ENCODE measurements at regions not wholly inside any gene's neighbourhood (a gene's known extent, or its start where the extent isn't known, plus 50 kb on each side); places are given as distances from the start of the nearest gene placed in this dataset.

GRCh38 chr21:27265949-27266348 lies 299.1 kb upstream of the ADAMTS5 start:
- Mint-ChIP-seq H3K27ac (no peak overlapping the region), H3K4me3 (no peak overlapping the region), H3K36me3 (no peaks in the 10 kb centered on the region), H3K9me3 (peaks cover 0 to 15% (median under 1%) of the 10 kb centered on the region in 8 donors), H3K27me3 (no peaks in the 10 kb centered on the region), H3K4me1 (no peaks in the 10 kb centered on the region)
- POLR2A ChIA-PET (ENCODE audit: partially characterized antibody) = no interaction called here
- H3K27ac ChIP-seq (ENCODE audit: low read depth, low read length) = no peak overlapping the region
- no peaks in the 10 kb centered on the region for H3K9me3 ChIP-seq (ENCODE audit: control insufficient read depth in 1 of 2, low read length in 2 of 2)
- no peak overlapping the region for H3K4me3 ChIP-seq (ENCODE audit: low read length in 2 of 2)
- no peaks in the 10 kb centered on the region for H3K27me3 ChIP-seq (ENCODE audit: insufficient read depth, low read length)
- CTCF ChIA-PET (ENCODE audit: partially characterized antibody) = no interaction called here
- intact Hi-C loops (cut with micrococcal nuclease) = no loop called here
- no peaks in the 10 kb centered on the region for H3K36me3 ChIP-seq (ENCODE audit: insufficient read depth, low read length)
- no peak for DNase-seq
- no peaks in the 10 kb centered on the region for H3K4me1 ChIP-seq (ENCODE audit: insufficient read depth, low read length)

DNA sequence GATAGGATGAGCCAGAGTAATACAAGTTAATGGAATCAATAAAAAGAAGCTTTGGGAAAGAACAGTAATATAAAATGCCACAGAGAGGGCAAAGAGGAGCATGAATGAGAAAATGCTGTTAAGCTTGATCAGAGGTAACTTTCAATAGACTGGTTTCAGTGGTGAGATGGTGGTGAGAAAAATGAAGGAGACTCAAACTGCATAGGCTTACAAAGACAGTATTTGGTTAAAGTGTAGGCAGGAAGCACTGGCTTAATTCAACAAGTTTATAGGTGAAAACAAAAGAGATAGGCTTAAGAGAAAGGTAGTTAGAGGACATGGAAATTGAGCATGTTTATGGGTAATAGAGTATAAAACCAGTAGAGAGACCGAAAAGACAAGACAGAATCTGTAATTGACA lies 298.6 kb upstream of the ADAMTS5 start:
- CTCF ChIA-PET (ENCODE audit: partially characterized antibody) = no interaction called here

GRCh38 chr21:27261676-27262075 lies 294.8 kb upstream of the ADAMTS5 start:
- Histone ChIP-seq H3K27ac (ENCODE audit: low read depth, low read length) (no peak overlapping the region), H3K27me3 (ENCODE audit: insufficient read depth, low read length) (no peaks in the 10 kb centered on the region), H3K36me3 (ENCODE audit: insufficient read depth, low read length) (no peaks in the 10 kb centered on the region), H3K9me3 (ENCODE audit: control insufficient read depth in 1 of 2, low read length in 2 of 2) (no peaks in the 10 kb centered on the region), H3K4me3 (ENCODE audit: low read length in 2 of 2) (no peak overlapping the region), H3K4me1 (ENCODE audit: insufficient read depth, low read length) (no peaks in the 10 kb centered on the region)
- Mint-ChIP-seq H3K36me3 (no peaks in the 10 kb centered on the region), H3K9me3 (peaks cover 0 to 10% (median under 1%) of the 10 kb centered on the region in 8 donors), H3K27me3 (no peaks in the 10 kb centered on the region), H3K27ac (no peak overlapping the region), H3K4me3 (no peak overlapping the region), H3K4me1 (no peaks in the 10 kb centered on the region)
- intact Hi-C loops (cut with micrococcal nuclease) = no loop called here
- CTCF ChIA-PET (ENCODE audit: partially characterized antibody) = no interaction called here
- POLR2A ChIA-PET (ENCODE audit: partially characterized antibody) = no interaction called here
- no peak for DNase-seq

More for the DNA sequence above, 298.6 kb upstream of the ADAMTS5 start:
- H3K36me3 Mint-ChIP-seq = no peaks in the 10 kb centered on the region
- no peaks in the 10 kb centered on the region for H3K27me3 Mint-ChIP-seq
- no peak for DNase-seq
- intact Hi-C loops (cut with micrococcal nuclease) = no loop called here
- H3K27ac Mint-ChIP-seq = no peak overlapping the region
- Histone ChIP-seq H3K27ac (ENCODE audit: low read depth, low read length) (no peak overlapping the region), H3K4me3 (ENCODE audit: low read length in 2 of 2) (no peak overlapping the region), H3K36me3 (ENCODE audit: insufficient read depth, low read length) (no peaks in the 10 kb centered on the region), H3K9me3 (ENCODE audit: control insufficient read depth in 1 of 2, low read length in 2 of 2) (no peaks in the 10 kb centered on the region), H3K4me1 (ENCODE audit: insufficient read depth, low read length) (no peaks in the 10 kb centered on the region), H3K27me3 (ENCODE audit: insufficient read depth, low read length) (no peaks in the 10 kb centered on the region)
- no peak overlapping the region for H3K4me3 Mint-ChIP-seq
- H3K9me3 Mint-ChIP-seq = peaks cover 0 to 15% (median under 1%) of the 10 kb centered on the region in 8 donors
- POLR2A ChIA-PET (ENCODE audit: partially characterized antibody) = no interaction called here
- H3K4me1 Mint-ChIP-seq = no peaks in the 10 kb centered on the region

GRCh38 chr21:27260728-27261127 lies 293.8 kb upstream of the ADAMTS5 start:
- H3K36me3 ChIP-seq (ENCODE audit: insufficient read depth, low read length) = no peaks in the 10 kb centered on the region
- H3K27me3 ChIP-seq (ENCODE audit: insufficient read depth, low read length) = no peaks in the 10 kb centered on the region
- H3K4me1 ChIP-seq (ENCODE audit: insufficient read depth, low read length) = no peaks in the 10 kb centered on the region
- Mint-ChIP-seq H3K4me3 (no peak overlapping the region), H3K36me3 (no peaks in the 10 kb centered on the region), H3K9me3 (peaks cover 0 to 10% (median under 1%) of the 10 kb centered on the region in 8 donors), H3K4me1 (no peaks in the 10 kb centered on the region), H3K27me3 (no peaks in the 10 kb centered on the region), H3K27ac (no peak overlapping the region)
- POLR2A ChIA-PET (ENCODE audit: partially characterized antibody) = no interaction called here
- H3K9me3 ChIP-seq (ENCODE audit: control insufficient read depth in 1 of 2, low read length in 2 of 2) = no peaks in the 10 kb centered on the region
- CTCF ChIA-PET (ENCODE audit: partially characterized antibody) = no interaction called here
- H3K27ac ChIP-seq (ENCODE audit: low read depth, low read length) = no peak overlapping the region
- intact Hi-C loops (cut with micrococcal nuclease) = no loop called here
- no peak overlapping the region for H3K4me3 ChIP-seq (ENCODE audit: low read length in 2 of 2)
- no peak for DNase-seq

DNA sequence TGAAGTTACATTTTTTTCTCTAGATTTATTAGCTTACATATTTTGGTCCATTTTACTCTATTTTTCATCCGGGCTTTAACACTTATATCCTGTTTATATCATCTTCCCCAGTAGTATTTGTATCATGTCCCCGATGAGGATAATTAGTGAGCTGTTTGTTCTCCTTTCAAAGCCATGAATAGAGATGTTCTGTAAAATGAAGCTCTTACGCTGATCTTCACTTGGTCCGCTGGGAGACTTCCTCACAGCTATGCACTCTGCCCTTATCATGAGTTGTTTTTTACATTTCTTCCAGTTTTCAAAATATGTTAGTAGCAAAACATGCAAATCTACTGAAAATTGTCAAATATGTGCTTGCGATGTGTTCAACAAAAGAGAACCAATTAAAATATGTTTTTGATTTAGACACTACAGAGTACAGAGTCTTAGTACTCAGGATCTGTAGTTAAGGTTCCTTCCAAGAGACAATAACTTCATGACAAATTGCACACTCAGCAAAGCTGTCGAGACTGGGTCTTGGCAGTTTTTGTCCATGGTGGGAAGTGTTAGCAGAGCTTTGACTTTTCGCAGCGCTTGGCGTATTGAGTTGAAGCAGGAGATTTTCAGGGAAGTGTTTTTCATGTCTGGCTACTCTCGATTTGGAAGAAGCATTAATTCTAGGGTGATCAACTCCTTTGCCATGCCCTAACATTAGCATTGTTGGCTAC lies 292.0 kb upstream of the ADAMTS5 start:
- Mint-ChIP-seq H3K4me3 (no peak overlapping the region), H3K36me3 (no peaks in the 10 kb centered on the region), H3K9me3 (peaks cover 0 to 10% (median under 1%) of the 10 kb centered on the region in 8 donors), H3K27ac (no peak overlapping the region), H3K4me1 (no peaks in the 10 kb centered on the region), H3K27me3 (no peaks in the 10 kb centered on the region)
- no peaks in the 10 kb centered on the region for H3K9me3 ChIP-seq (ENCODE audit: control insufficient read depth in 1 of 2, low read length in 2 of 2)
- H3K27ac ChIP-seq (ENCODE audit: low read depth, low read length) = no peak overlapping the region
- no peak overlapping the region for H3K4me3 ChIP-seq (ENCODE audit: low read length in 2 of 2)
- ChIA-PET CTCF (ENCODE audit: partially characterized antibody) (no interaction called here), POLR2A (ENCODE audit: partially characterized antibody) (no interaction called here)
- no peaks in the 10 kb centered on the region for H3K36me3 ChIP-seq (ENCODE audit: insufficient read depth, low read length)
- no peaks in the 10 kb centered on the region for H3K4me1 ChIP-seq (ENCODE audit: insufficient read depth, low read length)
- H3K27me3 ChIP-seq (ENCODE audit: insufficient read depth, low read length) = no peaks in the 10 kb centered on the region
- intact Hi-C loops (cut with micrococcal nuclease) = no loop called here
- no peak for DNase-seq

DNA sequence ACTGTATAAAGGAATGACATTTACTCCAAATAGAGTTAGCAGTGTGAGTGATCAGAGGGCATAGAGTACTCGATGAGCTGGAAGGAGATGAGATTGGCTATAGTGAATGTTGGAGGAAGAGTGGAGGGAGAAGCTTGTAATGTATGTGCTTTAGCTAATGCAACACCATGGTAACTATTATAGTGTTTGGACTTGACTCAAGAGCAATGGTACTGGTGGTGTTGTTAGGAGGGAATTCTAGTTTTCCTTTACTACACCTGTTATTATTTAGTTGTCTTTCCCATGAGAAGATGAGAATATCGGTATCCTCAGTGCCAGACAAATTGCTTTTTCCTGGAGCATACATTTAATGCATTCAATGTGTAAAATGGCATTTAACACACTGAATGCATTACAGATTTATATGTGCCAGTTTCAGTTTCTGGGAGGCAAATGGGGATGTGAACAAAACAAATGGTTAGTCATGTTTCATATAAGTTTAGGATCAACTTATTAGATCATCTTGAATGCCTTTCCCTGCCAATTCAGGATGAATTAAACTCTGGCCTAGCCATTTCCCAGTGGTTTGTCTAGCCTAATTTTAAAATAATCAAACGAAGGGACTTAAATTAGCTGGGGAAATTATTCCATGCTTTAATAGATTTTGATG lies 291.1 kb upstream of the ADAMTS5 start:
- Mint-ChIP-seq H3K9me3 (peaks cover 0 to 5% (median 0%) of the 10 kb centered on the region in 8 donors), H3K36me3 (no peaks in the 10 kb centered on the region), H3K27ac (no peak overlapping the region), H3K4me1 (no peaks in the 10 kb centered on the region), H3K4me3 (no peak overlapping the region), H3K27me3 (no peaks in the 10 kb centered on the region)
- no peaks in the 10 kb centered on the region for H3K4me1 ChIP-seq (ENCODE audit: insufficient read depth, low read length)
- H3K4me3 ChIP-seq (ENCODE audit: low read length in 2 of 2) = no peak overlapping the region
- intact Hi-C loops (cut with micrococcal nuclease) = no loop called here
- ChIA-PET POLR2A (ENCODE audit: partially characterized antibody) (no interaction called here), CTCF (ENCODE audit: partially characterized antibody) (no interaction called here)
- no peaks in the 10 kb centered on the region for H3K27me3 ChIP-seq (ENCODE audit: insufficient read depth, low read length)
- no peaks in the 10 kb centered on the region for H3K9me3 ChIP-seq (ENCODE audit: control insufficient read depth in 1 of 2, low read length in 2 of 2)
- no peaks in the 10 kb centered on the region for H3K36me3 ChIP-seq (ENCODE audit: insufficient read depth, low read length)
- H3K27ac ChIP-seq (ENCODE audit: low read depth, low read length) = no peak overlapping the region
- DNase-seq = no peak

DNA sequence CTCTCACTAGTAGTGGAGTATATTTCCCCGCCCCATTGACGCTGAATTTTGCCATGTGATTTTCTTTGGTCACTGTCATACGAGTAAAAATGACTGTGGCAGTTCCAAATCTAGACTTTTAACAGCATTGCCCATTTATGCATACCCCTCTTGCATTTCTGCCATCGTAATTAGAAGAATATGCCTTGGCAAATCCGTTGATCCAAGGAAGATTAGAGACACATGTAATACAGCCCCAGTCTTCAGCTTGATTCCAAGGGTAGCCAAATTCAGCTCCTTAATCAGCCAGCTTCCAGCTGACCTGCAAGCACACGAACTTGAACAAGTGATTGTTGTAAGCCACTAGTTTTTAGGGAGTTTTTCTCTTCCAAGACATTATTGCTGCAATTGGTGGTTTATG lies 290.3 kb upstream of the ADAMTS5 start:
- no peak overlapping the region for H3K4me3 ChIP-seq (ENCODE audit: low read length in 2 of 2)
- Mint-ChIP-seq H3K27me3 (no peaks in the 10 kb centered on the region), H3K27ac (no peak overlapping the region), H3K9me3 (peaks cover 0 to 5% (median 0%) of the 10 kb centered on the region in 8 donors), H3K4me3 (no peak overlapping the region), H3K36me3 (no peaks in the 10 kb centered on the region), H3K4me1 (no peaks in the 10 kb centered on the region)
- no peaks in the 10 kb centered on the region for H3K27me3 ChIP-seq (ENCODE audit: insufficient read depth, low read length)
- no peak overlapping the region for H3K27ac ChIP-seq (ENCODE audit: low read depth, low read length)
- H3K9me3 ChIP-seq (ENCODE audit: control insufficient read depth in 1 of 2, low read length in 2 of 2) = no peaks in the 10 kb centered on the region
- intact Hi-C loops (cut with micrococcal nuclease) = no loop called here
- POLR2A ChIA-PET (ENCODE audit: partially characterized antibody) = no interaction called here
- DNase-seq = no peak
- CTCF ChIA-PET (ENCODE audit: partially characterized antibody) = no interaction called here
- no peaks in the 10 kb centered on the region for H3K4me1 ChIP-seq (ENCODE audit: insufficient read depth, low read length)
- no peaks in the 10 kb centered on the region for H3K36me3 ChIP-seq (ENCODE audit: insufficient read depth, low read length)

Data from CD4-positive, alpha-beta memory T cell (primary cell).